AML-193 (cell line): ENCODE measurements at regions not wholly inside any gene's neighbourhood (a gene's known extent, or its start where the extent isn't known, plus 50 kb on each side); places are given as distances from the start of the nearest gene placed in this dataset.
A peak's percentile ranks its signal among the peaks of the same experiment; 100 is the strongest.

Source experiments
- DNase-seq, 2 experiments: peaks; one replicate each; lab custom pipeline; 2025; lab: John Stamatoyannopoulos, UW

- DNase-seq = no peak
Measured at GRCh38 chr5:52409835-52410234, 377.9 kb upstream of the ITGA1 start.

DNA sequence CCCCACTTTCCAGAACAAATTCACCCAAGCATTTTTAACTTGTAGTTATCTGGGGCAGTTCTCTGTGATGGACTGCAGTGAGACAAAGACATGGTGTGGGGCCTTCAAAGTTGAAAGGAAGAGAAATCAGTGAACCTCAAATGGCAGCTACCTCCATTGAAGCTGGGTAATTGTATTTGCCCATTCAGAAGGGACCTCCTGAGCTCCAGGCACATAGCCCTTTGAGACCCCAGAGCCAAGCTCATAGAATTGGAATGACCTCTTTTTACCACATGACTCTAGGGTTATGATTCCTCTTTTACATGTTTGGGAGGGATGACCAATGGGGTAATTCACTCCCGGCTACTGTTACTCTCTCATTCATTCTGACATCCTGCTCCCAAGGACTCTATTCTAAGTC lies 368.4 kb upstream of the ITGA1 start:
- DNase-seq = no peak

DNA sequence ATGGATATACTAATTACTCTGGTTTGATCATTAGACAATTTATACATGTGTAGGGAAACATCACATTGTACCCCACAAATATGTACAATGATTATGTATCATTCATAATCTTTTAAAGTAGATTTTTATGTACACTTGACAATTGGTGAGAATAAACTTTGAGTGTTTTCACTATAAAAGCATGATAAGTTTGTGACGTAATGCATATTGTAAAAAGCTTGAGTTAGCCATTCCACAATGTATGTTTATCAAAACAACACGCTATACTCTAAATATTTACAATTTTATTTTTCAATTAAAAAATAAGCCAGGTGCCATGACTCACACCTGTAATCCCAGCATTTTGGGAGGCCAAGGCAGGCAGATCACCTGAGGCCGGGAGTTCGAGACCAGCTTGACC lies 360.1 kb upstream of the ITGA1 start:
- DNase-seq = no peak

GRCh38 chr5:52428977-52429489 lies 358.7 kb upstream of the ITGA1 start:
- DNase-seq = no peak

DNA sequence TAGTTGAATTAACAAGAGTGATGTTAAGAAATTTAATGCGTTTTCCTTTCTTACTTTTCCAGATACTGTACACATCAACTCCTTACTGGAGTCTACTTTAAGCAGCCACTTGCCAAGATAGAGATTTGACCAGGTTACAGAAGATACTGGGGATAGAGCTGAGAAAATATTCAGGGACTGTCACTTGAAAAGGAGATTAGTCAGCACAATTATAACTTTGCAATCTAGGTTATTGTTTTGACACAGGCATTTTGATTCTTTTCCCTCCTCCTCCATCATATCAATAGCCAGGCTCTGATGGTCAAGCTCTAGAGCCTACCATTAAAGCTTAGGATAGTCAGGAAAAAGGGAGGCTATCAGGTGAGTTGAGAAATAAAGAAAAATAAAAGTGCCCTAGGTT lies 345.9 kb upstream of the ITGA1 start:
- no peak for DNase-seq

DNA sequence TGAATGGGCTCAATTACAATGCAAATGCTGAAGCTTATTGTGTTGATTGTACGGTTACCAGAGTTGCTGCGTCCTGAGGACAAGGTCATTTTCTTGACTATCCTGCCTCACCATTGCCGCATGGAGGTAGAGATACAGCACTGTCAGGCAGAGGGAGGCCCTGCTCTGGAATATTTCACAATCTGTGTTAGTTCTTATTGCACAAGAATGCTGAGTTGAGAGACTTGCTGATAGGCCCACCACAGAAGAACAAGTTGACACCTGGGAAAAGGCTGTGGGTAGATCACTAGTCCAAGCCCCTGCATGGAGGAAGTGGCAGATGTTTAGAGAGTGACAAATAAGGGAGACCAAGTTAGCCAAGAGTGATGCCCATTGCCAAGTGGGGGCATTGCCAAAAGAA lies 344.5 kb upstream of the ITGA1 start:
- no peak for DNase-seq

GRCh38 chr5:52448111-52448510 lies 339.6 kb upstream of the ITGA1 start:
- DNase-seq = no peak

DNA sequence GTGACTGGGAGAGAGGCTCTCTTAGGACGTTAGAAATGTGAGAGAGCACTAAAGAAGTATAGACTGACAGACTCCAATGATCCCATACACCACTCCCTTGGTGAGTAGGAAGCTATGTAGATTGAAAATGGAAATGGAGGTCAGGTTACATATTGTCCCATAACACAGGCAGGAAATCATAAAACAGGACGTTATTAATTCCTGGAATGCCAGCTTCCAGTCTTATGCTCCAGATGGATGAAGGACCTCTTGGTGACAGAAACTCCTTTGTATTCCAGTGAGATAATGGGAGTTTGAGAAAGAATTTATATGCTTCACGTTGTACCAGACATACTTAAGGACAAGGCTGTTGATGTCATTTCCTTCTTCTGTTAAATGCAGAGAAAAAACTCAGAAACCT lies 338.2 kb upstream of the ITGA1 start:
- DNase-seq = no peak

DNA sequence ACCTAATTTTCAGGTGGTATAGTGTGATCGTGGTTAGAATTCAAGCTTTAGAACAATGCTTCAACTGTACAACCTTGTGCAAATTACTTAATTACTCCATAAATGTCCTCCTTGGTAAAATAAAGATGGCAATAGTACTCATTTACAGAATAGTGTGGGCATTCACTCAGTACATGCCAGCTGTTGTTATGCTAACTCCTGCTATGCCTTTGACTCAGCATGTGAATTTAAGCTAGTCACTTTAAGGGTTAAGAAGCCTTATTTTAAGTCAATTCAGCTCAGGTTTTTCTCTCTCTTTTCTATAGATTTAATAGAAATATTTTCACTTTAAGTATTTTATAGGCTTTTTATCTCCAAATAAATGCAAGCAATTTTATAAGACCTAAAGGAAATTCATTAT lies 335.6 kb upstream of the ITGA1 start:
- no peak for DNase-seq

GRCh38 chr5:52453176-52453575 lies 334.5 kb upstream of the ITGA1 start:
- no peak for DNase-seq

- no peak for DNase-seq
Measured at GRCh38 chr5:52455920-52456319, 331.8 kb upstream of the ITGA1 start.

GRCh38 chr5:52457810-52458209 lies 329.9 kb upstream of the ITGA1 start:
- DNase-seq = no peak

- DNase-seq = no peak
Measured at GRCh38 chr5:52466113-52466512, 321.6 kb upstream of the ITGA1 start.

GRCh38 chr5:52466749-52467520 lies 320.8 kb upstream of the ITGA1 start:
- no peak for DNase-seq

GRCh38 chr5:52468976-52469375 lies 318.7 kb upstream of the ITGA1 start:
- DNase-seq = no peak

DNA sequence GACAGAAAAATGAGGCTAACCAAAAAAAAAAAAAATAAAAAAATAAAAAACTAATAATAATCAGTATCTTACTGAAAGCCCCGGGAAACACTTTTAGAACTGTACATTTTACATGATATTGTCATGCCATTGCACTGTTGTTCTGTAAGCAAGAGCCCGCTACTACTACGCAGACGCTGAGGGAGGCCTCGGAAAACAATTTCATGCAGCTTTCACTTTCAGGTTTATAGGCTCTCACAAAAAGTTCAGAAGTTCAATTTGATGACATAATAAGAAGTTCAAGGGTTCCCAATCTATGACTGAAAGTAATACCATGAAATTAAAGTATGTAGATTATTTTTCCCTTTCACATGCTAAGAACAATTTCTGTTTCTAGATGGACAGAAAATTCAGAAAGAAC lies 318.3 kb upstream of the ITGA1 start:
- DNase-seq = no peak

DNA sequence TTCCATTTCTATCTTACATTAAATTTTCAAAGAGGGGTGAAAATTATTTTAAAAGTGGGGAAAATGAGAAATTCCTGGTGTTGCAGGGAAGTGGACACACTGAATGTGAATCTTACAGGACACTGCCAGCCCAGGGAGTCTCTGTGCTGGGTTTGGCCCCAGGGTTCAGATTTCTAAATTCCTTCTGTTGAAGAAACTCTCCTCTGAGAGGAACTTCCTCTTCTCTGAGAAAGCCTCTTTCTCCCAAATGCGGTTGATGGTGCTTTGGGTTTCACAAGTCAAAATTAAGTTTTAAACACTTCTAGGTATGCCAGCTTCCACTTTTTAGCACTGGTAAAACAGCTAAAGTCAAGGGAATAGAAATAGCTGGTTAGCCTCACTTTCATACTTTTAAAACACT lies 317.9 kb upstream of the ITGA1 start:
- DNase-seq = peak; percentile 56 to 75

DNA sequence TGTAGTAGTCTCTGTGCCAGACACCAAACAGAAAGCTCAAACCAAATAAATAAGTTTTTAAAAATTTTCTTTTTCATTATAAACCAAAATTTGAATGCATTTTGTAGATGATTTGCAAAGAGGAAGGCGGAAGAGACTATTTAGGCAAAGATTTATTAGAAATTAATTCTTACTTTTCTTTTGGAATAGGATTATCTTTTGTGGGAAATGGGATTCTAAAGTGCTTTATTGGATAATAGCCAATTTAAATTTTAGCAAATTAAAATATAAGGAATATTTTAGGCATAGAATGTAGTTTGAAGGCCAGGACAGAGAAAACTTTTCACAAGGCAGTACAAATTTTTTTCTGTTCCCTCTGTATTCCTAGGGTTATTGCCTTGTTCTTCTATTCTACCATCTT lies 311.4 kb upstream of the ITGA1 start:
- DNase-seq = no peak

- DNase-seq = no peak
Measured at GRCh38 chr5:52481201-52481600, 306.5 kb upstream of the ITGA1 start.

DNA sequence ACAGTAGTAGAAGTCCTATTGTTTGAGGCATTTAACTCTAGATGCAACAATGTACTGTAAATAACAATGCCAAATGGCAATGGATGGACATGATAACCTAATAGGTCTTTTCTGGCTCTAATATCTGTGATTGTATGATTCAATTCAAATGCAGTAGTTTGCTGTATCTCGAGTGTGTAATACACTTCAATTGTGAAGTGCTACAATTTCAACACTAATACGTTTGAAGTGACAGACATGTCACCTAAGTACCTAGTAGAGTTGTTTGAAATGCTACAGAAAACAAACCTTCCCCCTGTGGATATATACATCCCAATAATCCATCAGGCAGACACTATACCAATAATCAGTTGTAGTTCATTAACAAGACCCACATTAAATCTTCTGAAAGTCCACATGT lies 305.9 kb upstream of the ITGA1 start:
- no peak for DNase-seq

DNA sequence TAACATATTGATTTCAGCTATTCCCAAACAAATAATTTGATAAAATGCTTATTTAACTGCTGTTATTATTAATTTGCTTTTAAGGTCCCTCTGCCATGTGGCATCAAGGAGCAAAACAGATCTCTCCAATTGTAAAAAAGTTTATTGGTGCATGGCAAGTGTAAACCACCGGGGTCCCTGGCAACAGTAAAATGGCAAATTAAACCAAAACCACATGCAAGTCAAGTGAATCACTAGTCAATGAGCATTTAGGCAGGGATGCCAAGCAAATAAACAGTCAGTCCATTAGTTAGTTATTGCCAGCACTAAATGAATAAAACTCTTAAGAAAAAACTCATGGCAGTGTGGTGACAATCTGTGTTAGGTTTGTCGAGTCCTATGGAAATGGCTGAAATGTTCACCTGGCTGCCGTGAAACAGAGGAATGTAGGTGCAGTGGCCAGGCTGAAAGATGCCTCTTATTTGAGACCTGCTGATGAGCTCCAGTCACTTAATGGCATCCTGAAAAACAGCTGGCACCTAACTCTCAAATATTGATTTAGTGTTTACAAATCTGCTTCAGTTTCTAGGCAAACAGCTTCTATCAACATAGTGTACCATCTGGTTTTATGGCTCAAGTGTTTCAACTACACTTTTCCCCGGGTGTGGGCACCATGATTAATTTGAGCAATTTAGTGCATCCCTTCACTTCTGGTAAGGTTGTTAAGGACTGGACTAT lies 296.5 kb upstream of the ITGA1 start:
- DNase-seq = no peak

DNA sequence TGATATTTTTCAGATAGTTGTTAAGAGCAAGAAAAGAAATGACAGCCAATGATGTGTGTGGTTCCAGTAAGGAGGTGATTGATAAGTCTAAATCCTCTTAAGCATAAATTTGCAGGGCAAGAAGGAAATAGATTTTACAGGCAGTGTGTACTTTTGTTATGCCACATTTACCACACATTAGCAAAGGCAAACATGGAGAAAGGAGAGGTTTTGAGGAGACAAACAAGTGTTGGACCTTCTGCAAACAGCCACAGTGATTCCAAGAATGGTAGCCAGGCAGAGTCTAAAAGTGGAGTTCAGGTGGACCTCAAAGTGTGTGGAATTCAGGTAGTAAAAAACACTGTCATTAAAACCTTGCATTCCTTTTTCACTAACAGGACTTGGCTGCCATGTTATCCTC lies 295.9 kb upstream of the ITGA1 start:
- no peak for DNase-seq

DNA sequence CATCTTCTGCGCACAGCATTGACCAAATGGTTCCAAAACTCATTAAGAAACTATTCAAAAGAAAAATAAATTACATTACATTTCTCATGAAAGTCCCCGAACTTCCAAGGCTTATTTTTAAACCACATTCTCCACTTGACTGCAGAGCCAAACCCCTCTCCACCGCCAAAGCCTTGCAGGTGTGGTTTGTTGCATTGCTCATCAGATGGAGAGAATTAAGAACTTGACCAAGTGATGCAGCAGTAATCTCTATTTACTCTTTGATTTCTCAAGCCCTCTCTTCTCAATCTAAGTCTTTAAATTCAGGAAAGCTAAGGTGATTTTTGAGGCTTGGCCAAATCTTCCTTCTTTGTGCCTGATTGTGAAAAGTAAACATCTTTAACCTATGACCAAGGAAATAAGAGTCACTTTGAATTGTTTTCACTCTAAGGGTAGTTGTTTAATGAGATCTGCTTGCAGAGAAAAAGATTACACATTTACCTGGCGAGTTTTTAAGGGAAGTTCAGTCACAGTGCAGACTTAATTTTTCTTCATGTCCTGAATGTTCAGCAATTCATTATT lies 290.5 kb upstream of the ITGA1 start:
- no peak for DNase-seq
